Endodermal cell (in vitro differentiated cells): ENCODE measurements at regions not wholly inside any gene's neighbourhood (a gene's known extent, or its start where the extent isn't known, plus 50 kb on each side); places are given as distances from the start of the nearest gene placed in this dataset.
"Not testable (repeated sequence)": the region's sequence is repeated elsewhere in the genome, so short reads cannot be mapped to it uniquely, and the experiment has no call there.

Experiments used
- DNase-seq: peaks from one replicate; pipeline ENCODE4 v3.0.0-alpha.2; 2017
- H3K27ac ChIP-seq: 2 replicates; pipeline ENCODE4 v1.5.1; 2013; ENCODE audit warnings: mild to moderate bottlenecking, low read depth, low read length, moderate library complexity
- H3K27me3 ChIP-seq: 2 replicates; pipeline ENCODE4 v1.6.1; 2013; ENCODE audit warnings: mild to moderate bottlenecking, low read length, moderate library complexity; ENCODE audit not compliant: insufficient read depth, control insufficient read depth, poor library complexity, severe bottlenecking
- H3K36me3 ChIP-seq: 2 replicates; pipeline ENCODE4 v1.7.0; 2013; ENCODE audit warnings: mild to moderate bottlenecking, low read length, moderate library complexity; ENCODE audit not compliant: control insufficient read depth, insufficient read depth
- H3K4me1 ChIP-seq: one replicate; pipeline ENCODE4 v1.7.0; 2013; ENCODE audit warnings: low read length; ENCODE audit not compliant: control insufficient read depth, insufficient read depth
- H3K4me3 ChIP-seq: 2 replicates; pipeline ENCODE4 v1.5.1; 2013; ENCODE audit warnings: mild to moderate bottlenecking, low read length, moderate library complexity
- H3K9ac ChIP-seq: 2 replicates; pipeline ENCODE4 v1.6.1; 2013; ENCODE audit warnings: mild to moderate bottlenecking, low read length, moderate library complexity; ENCODE audit not compliant: poor library complexity, severe bottlenecking; ENCODE audit errors: extremely low read depth
- H3K9me3 ChIP-seq: 2 replicates; pipeline ENCODE4 v1.6.1; 2013; ENCODE audit warnings: mild to moderate bottlenecking, low read length, moderate library complexity; ENCODE audit not compliant: control insufficient read depth
- H3K27ac Mint-ChIP-seq: 2 replicates; pipeline ENCODE4 v1.8.0; 2020; ENCODE audit warnings: mixed read lengths
- H3K27me3 Mint-ChIP-seq: 2 replicates; pipeline ENCODE4 v1.8.0; 2021; ENCODE audit warnings: mild to moderate bottlenecking, mixed read lengths; ENCODE audit not compliant: insufficient read depth
- H3K36me3 Mint-ChIP-seq: 2 replicates; pipeline ENCODE4 v1.8.0; 2020; ENCODE audit warnings: low read depth, mixed read lengths
- H3K4me1 Mint-ChIP-seq: 2 replicates; pipeline ENCODE4 v1.8.0; 2020; ENCODE audit warnings: mixed read lengths
- H3K4me3 Mint-ChIP-seq: 2 replicates; pipeline ENCODE4 v1.8.0; 2020; ENCODE audit warnings: mild to moderate bottlenecking, moderate library complexity, mixed read lengths
- H3K9me3 Mint-ChIP-seq: 2 replicates; pipeline ENCODE4 v1.8.0; 2020; ENCODE audit warnings: mild to moderate bottlenecking, mixed read lengths
- WGBS, 2 experiments: methylation state at CpG; one replicate each; pipeline versions ENCODE4 v1.1.5 to v1.1.7; 2013; ENCODE audit warnings: missing lambda C conversion rate in 2 of 2, mixed read lengths in 1 of 2; ENCODE audit not compliant: insufficient coverage in 1 of 2, insufficient read length in 1 of 2; 5-methylcytosine and 5-hydroxymethylcytosine counted together
- TF ChIP-seq, protein P1 (sequence below): fragments of 200-600 bp; sonication (generic); conservative IDR thresholded peaks from 2 replicates; pipeline ENCODE4 v1.5.0; 2021; ENCODE audit warnings: antibody characterized with exemption, mild to moderate bottlenecking

DNA sequence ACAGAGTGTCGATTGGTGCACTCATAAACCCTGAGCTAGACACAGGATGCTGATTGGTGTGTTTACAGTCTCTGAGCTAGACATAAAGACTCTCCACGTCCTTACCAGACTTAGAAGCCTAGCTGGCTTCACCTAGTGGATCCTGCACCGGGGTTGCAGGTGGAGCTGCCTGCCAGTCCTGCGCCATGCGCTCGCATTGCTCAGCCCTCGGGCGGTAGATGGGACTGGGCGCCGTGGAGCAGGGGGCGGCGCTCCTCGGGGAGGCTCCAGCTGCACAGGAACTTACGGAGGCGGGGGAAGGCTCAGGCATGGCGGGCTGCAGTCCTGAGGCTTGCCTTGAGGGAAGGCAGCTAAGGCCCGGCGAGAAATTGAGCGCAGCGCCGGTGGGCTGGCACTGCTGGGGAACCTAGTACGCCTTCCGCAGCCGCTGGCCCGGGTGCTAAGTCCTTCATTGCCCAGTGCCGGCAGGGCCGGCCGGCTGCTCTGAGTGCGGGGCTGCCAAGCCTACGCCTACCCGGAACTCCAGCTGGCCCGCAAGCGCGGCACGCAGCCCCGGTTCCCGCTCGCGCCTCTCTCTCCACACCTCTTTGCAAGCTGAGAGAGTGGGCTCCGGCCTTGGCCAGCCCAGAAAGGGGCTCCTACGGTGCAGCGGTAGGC lies 78.5 kb upstream of the AMZ2 start:
- not testable (repeated sequence) for DNase-seq, H3K9ac ChIP-seq

DNA sequence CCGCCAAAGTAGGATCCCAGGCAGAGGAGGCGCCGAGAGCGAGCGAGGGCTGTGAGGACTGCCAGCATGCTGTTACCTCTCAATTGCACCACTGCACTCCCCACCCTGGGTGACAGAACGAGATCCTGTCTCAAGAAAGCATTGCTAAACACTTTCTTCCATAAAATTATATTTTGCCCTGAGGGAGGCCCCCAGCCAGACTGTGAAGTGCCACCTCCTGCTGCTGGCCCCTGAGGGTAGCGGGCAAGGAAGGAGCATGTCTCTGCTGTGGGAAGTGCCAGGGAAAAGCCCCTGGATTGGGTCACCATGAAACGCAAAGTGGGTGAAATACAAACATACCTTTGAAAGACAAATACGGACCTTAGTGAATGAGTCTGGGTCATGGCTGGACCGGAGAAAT lies 78.0 kb upstream of the AMZ2 start:
- peaks cover 4% of the 10 kb centered on the region for H3K27me3 ChIP-seq

More for the DNA sequence above, 78.5 kb upstream of the AMZ2 start:
- H3K27ac Mint-ChIP-seq, H3K4me1 ChIP-seq, H3K36me3 ChIP-seq, H3K9me3 Mint-ChIP-seq, H3K27ac ChIP-seq, H3K27me3 ChIP-seq, H3K36me3 Mint-ChIP-seq, H3K4me3 ChIP-seq, H3K9me3 ChIP-seq, H3K4me1 Mint-ChIP-seq: not testable (repeated sequence)
- 92 to 95% methylated on average over 29 to 42 of the region's 42 CpGs for WGBS, 2 experiments
- peaks cover 22% of the 10 kb centered on the region for H3K27me3 Mint-ChIP-seq
- peak overlapping the region; percentile 17 for H3K4me3 Mint-ChIP-seq

DNA sequence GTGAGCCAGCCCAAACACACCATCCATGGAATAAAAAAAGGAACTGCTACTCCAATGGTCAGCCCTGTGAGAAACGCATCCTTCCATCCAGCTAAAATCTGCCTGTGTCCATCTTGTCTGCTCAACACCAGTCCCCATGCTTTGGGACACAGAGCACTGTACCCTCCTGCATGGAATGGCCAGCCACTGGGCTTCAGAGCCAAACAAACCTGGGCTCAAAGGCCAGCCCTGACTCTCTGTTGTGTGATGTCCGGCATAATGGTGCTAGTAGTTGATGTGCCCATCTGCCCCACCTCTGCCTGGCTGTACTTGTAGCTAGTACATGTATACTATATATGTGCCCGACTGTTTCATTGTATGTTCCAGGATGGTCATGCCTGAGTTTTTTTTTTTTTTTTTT lies 77.6 kb upstream of the AMZ2 start:
- H3K4me3 ChIP-seq, result no peak overlapping the region
- H3K9me3 ChIP-seq, result no peaks in the 10 kb centered on the region
- 90% methylated on average over 3 of the region's 3 CpGs; no CpG with 5 or more reads in 1 of the 2 experiments for WGBS, 2 experiments
- Mint-ChIP-seq H3K27me3 (peaks cover 20% of the 10 kb centered on the region), H3K36me3 (no peaks in the 10 kb centered on the region), H3K27ac (no peak overlapping the region), H3K4me1 (no peaks in the 10 kb centered on the region), H3K4me3 (no peak overlapping the region), H3K9me3 (peaks cover 6% of the 10 kb centered on the region)
- H3K36me3 ChIP-seq, result no peaks in the 10 kb centered on the region
- peaks cover 4% of the 10 kb centered on the region for H3K27me3 ChIP-seq
- no peaks in the 10 kb centered on the region for H3K4me1 ChIP-seq
- H3K9ac ChIP-seq, result no peak overlapping the region
- no peak overlapping the region for H3K27ac ChIP-seq
- peak; percentile 41 for DNase-seq
- TF ChIP-seq, protein P1, sequence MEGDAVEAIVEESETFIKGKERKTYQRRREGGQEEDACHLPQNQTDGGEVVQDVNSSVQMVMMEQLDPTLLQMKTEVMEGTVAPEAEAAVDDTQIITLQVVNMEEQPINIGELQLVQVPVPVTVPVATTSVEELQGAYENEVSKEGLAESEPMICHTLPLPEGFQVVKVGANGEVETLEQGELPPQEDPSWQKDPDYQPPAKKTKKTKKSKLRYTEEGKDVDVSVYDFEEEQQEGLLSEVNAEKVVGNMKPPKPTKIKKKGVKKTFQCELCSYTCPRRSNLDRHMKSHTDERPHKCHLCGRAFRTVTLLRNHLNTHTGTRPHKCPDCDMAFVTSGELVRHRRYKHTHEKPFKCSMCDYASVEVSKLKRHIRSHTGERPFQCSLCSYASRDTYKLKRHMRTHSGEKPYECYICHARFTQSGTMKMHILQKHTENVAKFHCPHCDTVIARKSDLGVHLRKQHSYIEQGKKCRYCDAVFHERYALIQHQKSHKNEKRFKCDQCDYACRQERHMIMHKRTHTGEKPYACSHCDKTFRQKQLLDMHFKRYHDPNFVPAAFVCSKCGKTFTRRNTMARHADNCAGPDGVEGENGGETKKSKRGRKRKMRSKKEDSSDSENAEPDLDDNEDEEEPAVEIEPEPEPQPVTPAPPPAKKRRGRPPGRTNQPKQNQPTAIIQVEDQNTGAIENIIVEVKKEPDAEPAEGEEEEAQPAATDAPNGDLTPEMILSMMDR, result no peak

More for the DNA sequence above, 78.0 kb upstream of the AMZ2 start:
- Mint-ChIP-seq H3K4me3 (peak overlapping the region; percentile 17), H3K9me3 (peaks cover 6% of the 10 kb centered on the region), H3K27ac (no peak overlapping the region), H3K36me3 (no peaks in the 10 kb centered on the region), H3K27me3 (peaks cover 22% of the 10 kb centered on the region), H3K4me1 (no peaks in the 10 kb centered on the region)
- no peaks in the 10 kb centered on the region for H3K4me1 ChIP-seq
- H3K9me3 ChIP-seq, result no peaks in the 10 kb centered on the region
- no peaks in the 10 kb centered on the region for H3K36me3 ChIP-seq
- no peak overlapping the region for H3K27ac ChIP-seq
- H3K4me3 ChIP-seq, result no peak overlapping the region
- no peak overlapping the region for H3K9ac ChIP-seq
- TF ChIP-seq, protein P1, result no peak
- 95 to 96% methylated on average over 5 to 10 of the region's 10 CpGs for WGBS, 2 experiments
- DNase-seq, result no peak
